ENCODE measurements at regions not wholly inside any gene's neighbourhood (a gene's known extent, or its start where the extent isn't known, plus 50 kb on each side); places are given as distances from the start of the nearest gene placed in this dataset.

- Histone ChIP-seq H2BK5ac (ENCODE audit: low read depth, low read length, poor library complexity, severe bottlenecking) (no peak overlapping the region), H4K8ac (ENCODE audit: low read length) (no peak overlapping the region), H3K4ac (ENCODE audit: low read depth in 1 of 2, low read length in 2 of 2) (no peak overlapping the region), H3K18ac (ENCODE audit: low read depth in 1 of 2, low read length in 2 of 2) (no peak overlapping the region), H3K4me2 (ENCODE audit: low read length, poor library complexity, severe bottlenecking) (no peak overlapping the region), H2BK120ac (ENCODE audit: low read depth, low read length) (no peak overlapping the region), H3K4me1 (ENCODE audit: control insufficient read depth, insufficient read depth, low read depth, low read length) (no peaks in the 10 kb centered on the region), H3K27ac (ENCODE audit: low read length, poor library complexity, severe bottlenecking) (no peak overlapping the region), H2AFZ (ENCODE audit: low read depth, low read length) (no peak overlapping the region), H2BK15ac (ENCODE audit: low read depth, poor library complexity, severe bottlenecking) (no peak overlapping the region), H3K36me3 (ENCODE audit: control insufficient read depth in 1 of 2, insufficient read depth in 2 of 2, low read depth in 1 of 2, low read length in 2 of 2) (no peaks in the 10 kb centered on the region), H3K79me1 (replicated peaks; ENCODE audit: low read length, poor library complexity, severe bottlenecking) (no peaks in the 10 kb centered on the region), H3K23ac (ENCODE audit: low read length in 2 of 2) (no peak overlapping the region), H3K14ac (ENCODE audit: low read length in 2 of 2) (no peak overlapping the region), H3K4me3 (ENCODE audit: insufficient read depth in 1 of 2, low read depth in 1 of 2, low read length in 2 of 2) (no peak overlapping the region), H3K27me3 (ENCODE audit: control insufficient read depth in 1 of 2, insufficient read depth in 1 of 2, low read length in 2 of 2) (no peaks in the 10 kb centered on the region), H2AK5ac (ENCODE audit: low read length, severe bottlenecking) (no peak overlapping the region), H4K91ac (ENCODE audit: low read length) (no peak overlapping the region), H3K9me3 (ENCODE audit: control insufficient read depth, low read length) (no peaks in the 10 kb centered on the region), H2BK12ac (ENCODE audit: low read length in 2 of 2) (no peak overlapping the region), H3K9ac (ENCODE audit: low read length) (no peak overlapping the region)
- no peak for DNase-seq
Observed at GRCh38 chr2:190799999-190800398, 80.6 kb upstream of the GLS start.

- Histone ChIP-seq H3K27me3 (ENCODE audit: control insufficient read depth in 1 of 2, insufficient read depth in 1 of 2, low read length in 2 of 2) (no peaks in the 10 kb centered on the region), H3K4me3 (ENCODE audit: insufficient read depth in 1 of 2, low read depth in 1 of 2, low read length in 2 of 2) (no peak overlapping the region), H3K79me1 (replicated peaks; ENCODE audit: low read length, poor library complexity, severe bottlenecking) (no peaks in the 10 kb centered on the region), H4K8ac (ENCODE audit: low read length) (no peak overlapping the region), H3K23ac (ENCODE audit: low read length in 2 of 2) (no peak overlapping the region), H3K4ac (ENCODE audit: low read depth in 1 of 2, low read length in 2 of 2) (no peak overlapping the region), H3K4me2 (ENCODE audit: low read length, poor library complexity, severe bottlenecking) (no peak overlapping the region), H3K4me1 (ENCODE audit: control insufficient read depth, insufficient read depth, low read depth, low read length) (no peaks in the 10 kb centered on the region), H2AK5ac (ENCODE audit: low read length, severe bottlenecking) (no peak overlapping the region), H2BK15ac (ENCODE audit: low read depth, poor library complexity, severe bottlenecking) (no peak overlapping the region), H4K91ac (ENCODE audit: low read length) (no peak overlapping the region), H3K9me3 (ENCODE audit: control insufficient read depth, low read length) (no peaks in the 10 kb centered on the region), H3K27ac (ENCODE audit: low read length, poor library complexity, severe bottlenecking) (no peak overlapping the region), H2AFZ (ENCODE audit: low read depth, low read length) (no peak overlapping the region), H2BK120ac (ENCODE audit: low read depth, low read length) (no peak overlapping the region), H3K36me3 (ENCODE audit: control insufficient read depth in 1 of 2, insufficient read depth in 2 of 2, low read depth in 1 of 2, low read length in 2 of 2) (no peaks in the 10 kb centered on the region), H3K18ac (ENCODE audit: low read depth in 1 of 2, low read length in 2 of 2) (no peak overlapping the region), H2BK5ac (ENCODE audit: low read depth, low read length, poor library complexity, severe bottlenecking) (no peak overlapping the region), H3K14ac (ENCODE audit: low read length in 2 of 2) (no peak overlapping the region), H2BK12ac (ENCODE audit: low read length in 2 of 2) (no peak overlapping the region), H3K9ac (ENCODE audit: low read length) (no peak overlapping the region)
- DNase-seq: no peak
- no CpG with 5 or more reads among the region's 1 CpG for WGBS
Observed at GRCh38 chr2:190800528-190800927, 80.1 kb upstream of the GLS start.

GRCh38 chr2:190802129-190802528 is 78.5 kb upstream of the GLS start:
- no peaks in the 10 kb centered on the region for H3K9me3 ChIP-seq (ENCODE audit: control insufficient read depth, low read length)
- H3K4me3 ChIP-seq (ENCODE audit: insufficient read depth in 1 of 2, low read depth in 1 of 2, low read length in 2 of 2): no peak overlapping the region
- 90% methylated on average over 3 of the region's 3 CpGs for WGBS
- no peaks in the 10 kb centered on the region for H3K4me1 ChIP-seq (ENCODE audit: control insufficient read depth, insufficient read depth, low read depth, low read length)
- no peak overlapping the region for H4K91ac ChIP-seq (ENCODE audit: low read length)
- peak overlapping the region in 1 of 2 experiments; percentile 29 for H2BK12ac ChIP-seq (ENCODE audit: low read length in 2 of 2)
- H2BK5ac ChIP-seq (ENCODE audit: low read depth, low read length, poor library complexity, severe bottlenecking): no peak overlapping the region
- no peak overlapping the region for H2BK15ac ChIP-seq (ENCODE audit: low read depth, poor library complexity, severe bottlenecking)
- H3K27me3 ChIP-seq (ENCODE audit: control insufficient read depth in 1 of 2, insufficient read depth in 1 of 2, low read length in 2 of 2): no peaks in the 10 kb centered on the region
- no peak overlapping the region for H4K8ac ChIP-seq (ENCODE audit: low read length)
- no peak for DNase-seq
- no peak overlapping the region for H3K4ac ChIP-seq (ENCODE audit: low read depth in 1 of 2, low read length in 2 of 2)
- H3K4me2 ChIP-seq (ENCODE audit: low read length, poor library complexity, severe bottlenecking): no peak overlapping the region
- H3K18ac ChIP-seq (ENCODE audit: low read depth in 1 of 2, low read length in 2 of 2): peak overlapping the region in 1 of 2 experiments; percentile 73
- no peaks in the 10 kb centered on the region for H3K36me3 ChIP-seq (ENCODE audit: control insufficient read depth in 1 of 2, insufficient read depth in 2 of 2, low read depth in 1 of 2, low read length in 2 of 2)
- H3K14ac ChIP-seq (ENCODE audit: low read length in 2 of 2): no peak overlapping the region
- H2AFZ ChIP-seq (ENCODE audit: low read depth, low read length): no peak overlapping the region
- H3K27ac ChIP-seq (ENCODE audit: low read length, poor library complexity, severe bottlenecking): no peak overlapping the region
- H3K23ac ChIP-seq (ENCODE audit: low read length in 2 of 2): no peak overlapping the region
- no peaks in the 10 kb centered on the region for H3K79me1 ChIP-seq (replicated peaks; ENCODE audit: low read length, poor library complexity, severe bottlenecking)
- H2AK5ac ChIP-seq (ENCODE audit: low read length, severe bottlenecking): no peak overlapping the region
- H2BK120ac ChIP-seq (ENCODE audit: low read depth, low read length): no peak overlapping the region
- no peak overlapping the region for H3K9ac ChIP-seq (ENCODE audit: low read length)

GRCh38 chr2:190802626-190803209 is 77.9 kb upstream of the GLS start:
- WGBS: 54% methylated on average over 1 of the region's 1 CpG
- Histone ChIP-seq H3K4me3 (ENCODE audit: insufficient read depth in 1 of 2, low read depth in 1 of 2, low read length in 2 of 2) (no peak overlapping the region), H3K27me3 (ENCODE audit: control insufficient read depth in 1 of 2, insufficient read depth in 1 of 2, low read length in 2 of 2) (no peaks in the 10 kb centered on the region)

More at GRCh38 chr2:190802626-190803209, 77.9 kb upstream of the GLS start:
- no peak overlapping the region for H4K8ac ChIP-seq (ENCODE audit: low read length)
- no peaks in the 10 kb centered on the region for H3K4me1 ChIP-seq (ENCODE audit: control insufficient read depth, insufficient read depth, low read depth, low read length)
- H3K36me3 ChIP-seq (ENCODE audit: control insufficient read depth in 1 of 2, insufficient read depth in 2 of 2, low read depth in 1 of 2, low read length in 2 of 2): no peaks in the 10 kb centered on the region
- H3K9ac ChIP-seq (ENCODE audit: low read length): no peak overlapping the region
- no peak for DNase-seq
- no peak overlapping the region for H3K27ac ChIP-seq (ENCODE audit: low read length, poor library complexity, severe bottlenecking)
- no peaks in the 10 kb centered on the region for H3K9me3 ChIP-seq (ENCODE audit: control insufficient read depth, low read length)
- no peak overlapping the region for H2BK15ac ChIP-seq (ENCODE audit: low read depth, poor library complexity, severe bottlenecking)
- H3K23ac ChIP-seq (ENCODE audit: low read length in 2 of 2): no peak overlapping the region
- no peak overlapping the region for H2AFZ ChIP-seq (ENCODE audit: low read depth, low read length)
- no peak overlapping the region for H2AK5ac ChIP-seq (ENCODE audit: low read length, severe bottlenecking)
- H4K91ac ChIP-seq (ENCODE audit: low read length): no peak overlapping the region
- H3K14ac ChIP-seq (ENCODE audit: low read length in 2 of 2): no peak overlapping the region
- H2BK5ac ChIP-seq (ENCODE audit: low read depth, low read length, poor library complexity, severe bottlenecking): no peak overlapping the region
- no peak overlapping the region for H3K18ac ChIP-seq (ENCODE audit: low read depth in 1 of 2, low read length in 2 of 2)
- H2BK120ac ChIP-seq (ENCODE audit: low read depth, low read length): no peak overlapping the region
- H3K4me2 ChIP-seq (ENCODE audit: low read length, poor library complexity, severe bottlenecking): no peak overlapping the region
- H3K4ac ChIP-seq (ENCODE audit: low read depth in 1 of 2, low read length in 2 of 2): no peak overlapping the region
- no peaks in the 10 kb centered on the region for H3K79me1 ChIP-seq (replicated peaks; ENCODE audit: low read length, poor library complexity, severe bottlenecking)
- H2BK12ac ChIP-seq (ENCODE audit: low read length in 2 of 2): no peak overlapping the region

Measured in mesenchymal stem cell (in vitro differentiated cells and primary cell).